MM.1S (cell line): ENCODE measurements at regions not wholly inside any gene's neighbourhood (a gene's known extent, or its start where the extent isn't known, plus 50 kb on each side); places are given as distances from the start of the nearest gene placed in this dataset.
A peak's percentile ranks its signal among the peaks of the same experiment; 100 is the strongest.

Experiments
- DNase-seq: peaks from one replicate; pipeline ENCODE4 v3.0.0-alpha.2; 2015
- H2AFZ ChIP-seq: fragments of 300-600 bp; sonication (generic); 2 replicates; pipeline ENCODE4 v1.6.0; 2016; ENCODE audit warnings: antibody characterized with exemption, low read length
- H3F3A ChIP-seq: fragments of 300-600 bp; sonication (generic); 2 replicates; pipeline ENCODE4 v1.6.1; 2016; ENCODE audit warnings: mild to moderate bottlenecking, antibody characterized with exemption, low read length, moderate library complexity, mixed read lengths; ENCODE audit not compliant: insufficient read depth
- H3K27ac ChIP-seq: fragments of 300-600 bp; sonication (generic); 2 replicates; pipeline ENCODE4 v1.5.1; 2016; ENCODE audit warnings: mild to moderate bottlenecking, low read length
- H3K27me3 ChIP-seq: fragments of 300-600 bp; sonication (generic); replicated peaks from 2 replicates; pipeline ENCODE4 v1.6.0; 2016; ENCODE audit warnings: low read length; ENCODE audit not compliant: insufficient read depth
- H3K36me3 ChIP-seq: fragments of 300-600 bp; sonication (generic); replicated peaks from 2 replicates; pipeline ENCODE4 v1.6.1; 2016; ENCODE audit warnings: mild to moderate bottlenecking, low read length, mixed read lengths; ENCODE audit not compliant: insufficient read depth
- H3K4me1 ChIP-seq: fragments of 300-600 bp; sonication (generic); 2 replicates; pipeline ENCODE4 v1.6.1; 2016; ENCODE audit warnings: low read length, mixed read lengths
- H3K4me2 ChIP-seq: fragments of 300-600 bp; sonication (generic); 2 replicates; pipeline ENCODE4 v1.6.0; 2016; ENCODE audit warnings: low read depth, low read length
- H3K4me3 ChIP-seq: fragments of 300-600 bp; sonication (generic); 2 replicates; pipeline ENCODE4 v1.5.1; 2016; ENCODE audit warnings: low read length, mixed read lengths
- H3K79me2 ChIP-seq: fragments of 300-600 bp; sonication (generic); 2 replicates; pipeline ENCODE4 v1.6.1; 2016; ENCODE audit warnings: mixed run types, low read length, mixed read lengths
- H3K9ac ChIP-seq: fragments of 300-600 bp; sonication (generic); 2 replicates; pipeline ENCODE4 v1.6.1; 2016; ENCODE audit warnings: low read length, mixed read lengths
- H3K9me2 ChIP-seq: fragments of 300-600 bp; sonication (generic); replicated peaks from 2 replicates; pipeline ENCODE4 v1.6.1; 2016; ENCODE audit warnings: mild to moderate bottlenecking, low read length, mixed read lengths; ENCODE audit not compliant: insufficient read depth
- H3K9me3 ChIP-seq: fragments of 300-600 bp; sonication (generic); replicated peaks from 2 replicates; pipeline ENCODE4 v1.6.1; 2016; ENCODE audit warnings: mild to moderate bottlenecking, low read length, mixed read lengths; ENCODE audit not compliant: insufficient read depth
- H4K20me1 ChIP-seq: fragments of 300-600 bp; sonication (generic); 2 replicates; pipeline ENCODE4 v1.6.1; 2016; ENCODE audit warnings: mild to moderate bottlenecking, low read length, moderate library complexity, mixed read lengths; ENCODE audit not compliant: insufficient read depth
- CTCF ChIP-seq: fragments of 300-600 bp; sonication (generic); IDR thresholded peaks from 2 replicates; pipeline ENCODE4 v1.5.1; 2016; ENCODE audit warnings: antibody characterized with exemption, low read length, mixed read lengths
- EZH2 ChIP-seq: fragments of 300-600 bp; sonication (generic); optimal IDR thresholded peaks from 2 replicates; pipeline ENCODE3; 2017; ENCODE audit warnings: low read depth, mild to moderate bottlenecking, antibody characterized with exemption, low read length, mixed read lengths
- EZH2phosphoT487 ChIP-seq: fragments of 300-600 bp; sonication (generic); IDR thresholded peaks from 2 replicates; pipeline ENCODE4 v1.6.1; 2018; ENCODE audit warnings: antibody characterized with exemption, low read length

GRCh38 chr7:153034791-153035190, 275.2 kb downstream of the ACTR3B start:
- H3K36me3 ChIP-seq, result no peaks in the 10 kb centered on the region
- no peaks in the 10 kb centered on the region for H4K20me1 ChIP-seq
- H3K9me3 ChIP-seq, result no peaks in the 10 kb centered on the region
- H3K4me3 ChIP-seq, result no peak overlapping the region
- peaks cover 14% of the 10 kb centered on the region for H3K4me1 ChIP-seq
- no peaks in the 10 kb centered on the region for H3K79me2 ChIP-seq
- peak; percentile 79 for DNase-seq
- H3K27me3 ChIP-seq, result no peaks in the 10 kb centered on the region
- H3K27ac ChIP-seq, result peak overlapping the region; percentile 66
- peak overlapping the region; percentile 6; the same call in 1 of the 2 replicates for H3K9ac ChIP-seq
- TF ChIP-seq CTCF (no peak), EZH2phosphoT487 (no peak), EZH2 (no peak)
- H3K9me2 ChIP-seq, result no peaks in the 10 kb centered on the region
- peaks cover 5% of the 10 kb centered on the region; the same call in 1 of the 2 replicates for H3F3A ChIP-seq
- peak overlapping the region; percentile 29; the same call in 1 of the 2 replicates for H3K4me2 ChIP-seq
- peak overlapping the region; percentile 20; the same call in 1 of the 2 replicates for H2AFZ ChIP-seq

DNA sequence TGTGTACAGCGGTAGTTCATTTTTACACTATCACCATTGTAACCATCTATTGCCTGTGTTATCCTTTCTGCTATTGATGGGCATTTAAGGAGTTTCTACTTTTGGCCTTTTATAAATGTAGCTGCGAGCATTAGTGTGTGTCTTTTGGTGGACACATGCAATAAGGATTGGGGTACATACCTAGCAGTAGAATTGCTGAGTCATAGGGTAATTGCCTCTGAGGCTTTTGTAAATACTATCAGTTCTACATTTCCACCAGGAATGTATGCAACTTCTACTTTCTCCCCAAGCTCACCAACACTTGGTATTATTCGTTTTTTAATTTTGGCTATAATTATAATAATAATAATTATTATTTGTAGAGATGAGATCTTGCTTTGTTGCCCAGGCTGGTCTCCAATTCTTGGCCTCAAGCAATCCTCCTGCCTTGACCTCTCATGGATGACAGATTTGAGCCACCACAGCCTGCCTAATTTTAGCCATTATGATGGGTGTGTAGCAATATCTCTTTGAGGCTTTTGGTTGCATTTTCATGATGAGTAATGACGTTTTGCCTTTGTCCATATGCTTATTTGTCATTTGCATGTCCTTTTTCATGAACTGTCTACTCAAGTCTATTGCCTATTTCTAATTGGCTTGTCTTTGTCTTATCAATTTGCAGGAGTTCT, 277.0 kb downstream of the ACTR3B start:
- H3K4me3 ChIP-seq, result no peak overlapping the region
- peak; percentile 16 for DNase-seq
- H3F3A ChIP-seq, result peaks cover 5% of the 10 kb centered on the region; the same call in 1 of the 2 replicates
- H3K4me2 ChIP-seq, result no peak overlapping the region
- TF ChIP-seq EZH2phosphoT487 (no peak), CTCF (no peak), EZH2 (no peak)
- H3K9me3 ChIP-seq, result no peaks in the 10 kb centered on the region
- no peak overlapping the region for H2AFZ ChIP-seq
- no peak overlapping the region for H3K9ac ChIP-seq
- no peaks in the 10 kb centered on the region for H3K27me3 ChIP-seq
- no peak overlapping the region for H3K27ac ChIP-seq
- H3K36me3 ChIP-seq, result no peaks in the 10 kb centered on the region
- H4K20me1 ChIP-seq, result no peaks in the 10 kb centered on the region
- H3K9me2 ChIP-seq, result no peaks in the 10 kb centered on the region
- H3K79me2 ChIP-seq, result no peaks in the 10 kb centered on the region
- H3K4me1 ChIP-seq, result peaks cover 14% of the 10 kb centered on the region

GRCh38 chr7:153043440-153043839, 283.9 kb downstream of the ACTR3B start:
- H2AFZ ChIP-seq, result no peak overlapping the region
- no peaks in the 10 kb centered on the region for H4K20me1 ChIP-seq
- H3K9ac ChIP-seq, result no peak overlapping the region
- H3F3A ChIP-seq, result no peaks in the 10 kb centered on the region
- no peaks in the 10 kb centered on the region for H3K9me3 ChIP-seq
- no peak overlapping the region for H3K27ac ChIP-seq
- H3K27me3 ChIP-seq, result no peaks in the 10 kb centered on the region
- no peaks in the 10 kb centered on the region for H3K79me2 ChIP-seq
- no peak overlapping the region for H3K4me3 ChIP-seq
- H3K36me3 ChIP-seq, result no peaks in the 10 kb centered on the region
- no peak for TF ChIP-seq CTCF
- no peak for TF ChIP-seq EZH2
- no peak for TF ChIP-seq EZH2phosphoT487
- H3K4me2 ChIP-seq, result no peak overlapping the region
- H3K4me1 ChIP-seq, result no peaks in the 10 kb centered on the region
- DNase-seq, result no peak
- H3K9me2 ChIP-seq, result no peaks in the 10 kb centered on the region
